ENCODE measurements at regions not wholly inside any gene's neighbourhood (a gene's known extent, or its start where the extent isn't known, plus 50 kb on each side); places are given as distances from the start of the nearest gene placed in this dataset.

GRCh38 chr1:55839626-55840025 lies 624.5 kb upstream of the USP24 start:
- no peak for DNase-seq

- DNase-seq, result no peak
Measured at GRCh38 chr1:55839221-55839620, 624.1 kb upstream of the USP24 start.

- DNase-seq, result no peak
Measured at GRCh38 chr1:55836086-55836485, 620.9 kb upstream of the USP24 start.

GRCh38 chr1:55833529-55834091 lies 618.4 kb upstream of the USP24 start:
- no peak for DNase-seq

GRCh38 chr1:55831759-55832158 lies 616.6 kb upstream of the USP24 start:
- no peak for DNase-seq

- DNase-seq, result no peak
Measured at GRCh38 chr1:55828044-55828443, 612.9 kb upstream of the USP24 start.

GRCh38 chr1:55827350-55827749 lies 612.2 kb upstream of the USP24 start:
- no peak for DNase-seq

GRCh38 chr1:55826381-55827080 lies 611.4 kb upstream of the USP24 start:
- DNase-seq, result no peak

- DNase-seq, result no peak
Measured at GRCh38 chr1:55825461-55825860, 610.3 kb upstream of the USP24 start.

- no peak for DNase-seq
Measured at GRCh38 chr1:55824251-55824640, 609.1 kb upstream of the USP24 start.

- no peak for DNase-seq
Measured at GRCh38 chr1:55823541-55824250, 608.5 kb upstream of the USP24 start.

- no peak for DNase-seq
Measured at GRCh38 chr1:55822891-55823290, 607.7 kb upstream of the USP24 start.

GRCh38 chr1:55821234-55821633 lies 606.1 kb upstream of the USP24 start:
- DNase-seq, result no peak

GRCh38 chr1:55820501-55820900 lies 605.3 kb upstream of the USP24 start:
- DNase-seq, result no peak

GRCh38 chr1:55819011-55819410 lies 603.8 kb upstream of the USP24 start:
- no peak for DNase-seq

GRCh38 chr1:55816456-55817426 lies 601.6 kb upstream of the USP24 start:
- no peak for DNase-seq

- no peak for DNase-seq
Measured at GRCh38 chr1:55815745-55816455, 600.7 kb upstream of the USP24 start.

GRCh38 chr1:55814967-55815366 lies 599.8 kb upstream of the USP24 start:
- DNase-seq, result no peak

GRCh38 chr1:55813618-55814017 lies 598.5 kb upstream of the USP24 start:
- DNase-seq, result no peak

GRCh38 chr1:55812281-55812680 lies 597.1 kb upstream of the USP24 start:
- no peak for DNase-seq

- no peak for DNase-seq
Measured at GRCh38 chr1:55808263-55808662, 593.1 kb upstream of the USP24 start.

- no peak for DNase-seq
Measured at GRCh38 chr1:55803429-55803828, 588.3 kb upstream of the USP24 start.

GRCh38 chr1:55801481-55801880 lies 586.3 kb upstream of the USP24 start:
- DNase-seq, result no peak

Measured in activated naive CD4-positive, alpha-beta T cell treated with anti-CD3 and anti-CD28 coated beads, Interleukin-2, amount 50 U/mL, for 16 hours (primary cell).